Type B pancreatic cell (in vitro differentiated cells): ENCODE measurements at regions not wholly inside any gene's neighbourhood (a gene's known extent, or its start where the extent isn't known, plus 50 kb on each side); places are given as distances from the start of the nearest gene placed in this dataset.

Experiments
- DNase-seq: peaks from one replicate; pipeline ENCODE4 v3.0.0; 2021; ENCODE audit warnings: mixed read lengths; ENCODE audit not compliant: unreplicated experiment; ENCODE audit errors: extremely low spot score
- H3K27ac Mint-ChIP-seq: 2 replicates; pipeline ENCODE4 v1.8.0; 2021; ENCODE audit warnings: mild to moderate bottlenecking, mixed read lengths
- H3K27me3 Mint-ChIP-seq: 2 replicates; pipeline ENCODE4 v1.8.0; 2021; ENCODE audit warnings: mixed read lengths
- H3K36me3 Mint-ChIP-seq: 2 replicates; pipeline ENCODE4 v1.8.0; 2021; ENCODE audit warnings: mixed read lengths
- H3K4me1 Mint-ChIP-seq: one replicate; pipeline ENCODE4 v1.8.0; 2021; ENCODE audit warnings: mixed read lengths; ENCODE audit not compliant: unreplicated experiment
- H3K4me3 Mint-ChIP-seq: 2 replicates; pipeline ENCODE4 v1.8.0; 2021; ENCODE audit warnings: mild to moderate bottlenecking, mixed read lengths
- H3K9me3 Mint-ChIP-seq: 2 replicates; pipeline ENCODE4 v1.8.0; 2021; ENCODE audit warnings: mixed read lengths
- CTCF ChIP-seq: fragments of 200-600 bp; sonication (generic); conservative IDR thresholded peaks from 2 replicates; pipeline ENCODE4 v1.5.0; 2021; ENCODE audit warnings: antibody characterized with exemption, mild to moderate bottlenecking

GRCh38 chr21:28437061-28437460 is 555.6 kb downstream of the LTN1 start:
- no peak overlapping the region for H3K4me3 Mint-ChIP-seq

DNA sequence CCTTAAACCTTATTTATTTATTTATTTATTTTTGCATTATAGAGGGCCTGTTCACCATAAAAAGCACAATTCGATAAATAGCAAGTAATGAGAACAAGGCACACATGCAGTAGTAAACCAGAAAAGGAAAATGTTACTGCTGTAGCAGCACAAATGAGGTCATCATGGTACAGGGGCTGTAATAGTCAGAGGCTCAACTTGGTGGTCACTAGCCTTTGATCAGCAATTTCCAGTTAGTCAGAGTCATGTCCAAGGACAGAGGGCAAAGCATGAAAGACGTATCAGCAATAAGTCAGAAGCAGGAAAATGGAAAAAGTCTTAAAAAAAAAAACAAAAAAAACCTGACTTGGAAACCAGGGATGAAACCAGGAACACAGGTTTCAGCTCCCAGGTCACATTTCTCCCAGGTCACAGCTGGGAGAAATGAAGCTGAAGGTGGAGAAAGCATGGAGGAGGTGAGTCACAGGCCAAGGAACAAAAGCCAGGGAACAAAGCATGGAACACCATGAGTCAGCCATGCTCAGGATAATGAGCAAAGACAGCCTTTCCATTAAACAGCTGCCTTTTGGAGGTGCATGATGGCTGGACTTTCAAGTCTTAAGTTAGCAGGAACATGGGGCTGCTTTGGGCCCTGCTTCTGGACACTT is 556.3 kb downstream of the LTN1 start:
- Mint-ChIP-seq H3K4me3 (no peak overlapping the region), H3K27ac (no peak overlapping the region), H3K9me3 (no peaks in the 10 kb centered on the region), H3K4me1 (no peaks in the 10 kb centered on the region), H3K27me3 (no peaks in the 10 kb centered on the region), H3K36me3 (no peaks in the 10 kb centered on the region)
- TF ChIP-seq CTCF: no peak
- DNase-seq: no peak

More at GRCh38 chr21:28437061-28437460, 555.6 kb downstream of the LTN1 start:
- Mint-ChIP-seq H3K27ac (no peak overlapping the region), H3K36me3 (no peaks in the 10 kb centered on the region), H3K9me3 (no peaks in the 10 kb centered on the region), H3K4me1 (no peaks in the 10 kb centered on the region), H3K27me3 (no peaks in the 10 kb centered on the region)
- TF ChIP-seq CTCF: no peak
- DNase-seq: no peak

GRCh38 chr21:28431527-28432200 is 561.0 kb downstream of the LTN1 start:
- H3K4me3 Mint-ChIP-seq: no peak overlapping the region
- no peaks in the 10 kb centered on the region for H3K36me3 Mint-ChIP-seq
- H3K4me1 Mint-ChIP-seq: no peaks in the 10 kb centered on the region
- no peak for DNase-seq
- TF ChIP-seq CTCF: no peak
- no peak overlapping the region for H3K27ac Mint-ChIP-seq
- H3K9me3 Mint-ChIP-seq: no peaks in the 10 kb centered on the region
- H3K27me3 Mint-ChIP-seq: no peaks in the 10 kb centered on the region

GRCh38 chr21:28431022-28431421 is 561.7 kb downstream of the LTN1 start:
- no peak for DNase-seq
- Mint-ChIP-seq H3K4me3 (no peak overlapping the region), H3K27me3 (no peaks in the 10 kb centered on the region), H3K4me1 (no peaks in the 10 kb centered on the region), H3K9me3 (no peaks in the 10 kb centered on the region), H3K36me3 (no peaks in the 10 kb centered on the region), H3K27ac (no peak overlapping the region)
- no peak for TF ChIP-seq CTCF

DNA sequence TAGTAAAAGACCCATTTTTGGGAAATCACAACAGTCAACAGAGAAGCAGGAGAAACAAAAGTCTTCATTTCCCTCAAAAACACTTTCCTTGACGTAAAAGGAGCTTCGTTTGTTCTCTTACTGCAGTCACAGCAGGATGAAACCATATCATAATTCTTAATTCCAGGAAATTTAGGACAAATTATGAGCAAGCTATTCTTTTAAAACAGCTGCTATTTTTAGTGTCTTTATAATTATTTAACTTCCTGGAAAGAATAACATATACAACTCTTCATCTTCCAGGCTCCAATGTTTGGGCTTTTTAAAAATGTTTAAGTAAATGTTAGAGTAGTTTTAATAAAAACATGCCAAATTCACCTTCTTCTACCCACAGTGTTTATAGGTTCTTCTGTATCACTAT is 563.5 kb downstream of the LTN1 start:
- Mint-ChIP-seq H3K27me3 (no peaks in the 10 kb centered on the region), H3K27ac (no peak overlapping the region), H3K4me3 (no peak overlapping the region), H3K4me1 (no peaks in the 10 kb centered on the region), H3K36me3 (no peaks in the 10 kb centered on the region), H3K9me3 (no peaks in the 10 kb centered on the region)
- no peak for TF ChIP-seq CTCF
- no peak for DNase-seq
